Subcutaneous abdominal adipose tissue (tissue), 5 donors: ENCODE measurements at regions not wholly inside any gene's neighbourhood (a gene's known extent, or its start where the extent isn't known, plus 50 kb on each side); places are given as distances from the start of the nearest gene placed in this dataset.
"Not testable (repeated sequence)": the region's sequence is repeated elsewhere in the genome, so short reads cannot be mapped to it uniquely, and the experiment has no call there.

Source experiments
- H3K27ac ChIP-seq: one replicate; pipeline ENCODE4 v1.7.0; 2013; ENCODE audit warnings: low read depth, mild to moderate bottlenecking, inconsistent platforms, low read length, moderate library complexity
- H3K27me3 ChIP-seq, 5 donors: one replicate each; pipeline ENCODE4 v1.7.0; 2013; ENCODE audit warnings: low read length in 5 of 5, inconsistent platforms in 1 of 5; ENCODE audit not compliant: control insufficient read depth in 5 of 5, insufficient read depth in 4 of 5
- H3K36me3 ChIP-seq, 5 donors: one replicate each; pipeline ENCODE4 v1.7.0; 2013; ENCODE audit warnings: low read length in 5 of 5; ENCODE audit not compliant: control insufficient read depth in 5 of 5, insufficient read depth in 5 of 5
- H3K4me1 ChIP-seq, 5 donors: one replicate each; pipeline ENCODE4 v1.7.0; 2013; ENCODE audit warnings: low read length in 5 of 5, mild to moderate bottlenecking in 3 of 5, moderate library complexity in 1 of 5; ENCODE audit not compliant: control insufficient read depth in 5 of 5, insufficient read depth in 5 of 5
- H3K4me3 ChIP-seq, 5 donors: one replicate each; pipeline ENCODE4 v1.7.0; 2013; ENCODE audit warnings: low read length in 5 of 5, low read depth in 1 of 5
- H3K9ac ChIP-seq, 5 donors: one replicate each; pipeline ENCODE4 v1.7.0; 2013; ENCODE audit warnings: low read length in 5 of 5, mild to moderate bottlenecking in 4 of 5, moderate library complexity in 3 of 5
- H3K9me3 ChIP-seq, 5 donors: one replicate each; pipeline ENCODE4 v1.7.0; 2013; ENCODE audit warnings: low read length in 5 of 5; ENCODE audit not compliant: control insufficient read depth in 5 of 5
- donor health status: healthy.
- donor health status: healthy.
- donor health status: healthy.
- donor health status: healthy.
- donor health status: healthy.

- not testable (repeated sequence) for H3K27ac ChIP-seq, H3K9ac ChIP-seq, H3K9me3 ChIP-seq, H3K4me3 ChIP-seq, H3K4me1 ChIP-seq, H3K36me3 ChIP-seq, H3K27me3 ChIP-seq
Observed at GRCh38 chr17:22044706-22045246, 352.5 kb downstream of the KCNJ18 start.

- not testable (repeated sequence) for H3K36me3 ChIP-seq, H3K4me1 ChIP-seq, H3K4me3 ChIP-seq, H3K27ac ChIP-seq, H3K9me3 ChIP-seq, H3K27me3 ChIP-seq, H3K9ac ChIP-seq
Observed at GRCh38 chr17:22047521-22047920, 355.2 kb downstream of the KCNJ18 start.

GRCh38 chr17:22048226-22048625 is 355.9 kb downstream of the KCNJ18 start:
- H3K9ac ChIP-seq, H3K27me3 ChIP-seq, H3K4me3 ChIP-seq, H3K4me1 ChIP-seq, H3K27ac ChIP-seq, H3K36me3 ChIP-seq, H3K9me3 ChIP-seq: not testable (repeated sequence)

GRCh38 chr17:22050766-22051165 is 358.4 kb downstream of the KCNJ18 start:
- H3K27me3 ChIP-seq, H3K9me3 ChIP-seq, H3K9ac ChIP-seq, H3K4me1 ChIP-seq, H3K4me3 ChIP-seq, H3K27ac ChIP-seq, H3K36me3 ChIP-seq: not testable (repeated sequence)

- H3K4me1 ChIP-seq, H3K9me3 ChIP-seq, H3K27ac ChIP-seq, H3K9ac ChIP-seq, H3K36me3 ChIP-seq, H3K4me3 ChIP-seq, H3K27me3 ChIP-seq: not testable (repeated sequence)
Observed at GRCh38 chr17:22052715-22053114, 360.4 kb downstream of the KCNJ18 start.

GRCh38 chr17:22056566-22056965 is 364.2 kb downstream of the KCNJ18 start:
- H3K36me3 ChIP-seq: not testable (repeated sequence)

GRCh38 chr17:22075918-22076317 is 383.6 kb downstream of the KCNJ18 start:
- H3K9ac ChIP-seq, H3K9me3 ChIP-seq, H3K36me3 ChIP-seq, H3K4me3 ChIP-seq, H3K27ac ChIP-seq, H3K27me3 ChIP-seq, H3K4me1 ChIP-seq: not testable (repeated sequence)

More at GRCh38 chr17:22056566-22056965, 364.2 kb downstream of the KCNJ18 start:
- H3K9me3 ChIP-seq, H3K27ac ChIP-seq, H3K4me1 ChIP-seq, H3K9ac ChIP-seq, H3K27me3 ChIP-seq, H3K4me3 ChIP-seq: not testable (repeated sequence)

- H3K4me3 ChIP-seq, H3K36me3 ChIP-seq, H3K27ac ChIP-seq, H3K9ac ChIP-seq, H3K27me3 ChIP-seq, H3K9me3 ChIP-seq, H3K4me1 ChIP-seq: not testable (repeated sequence)
Observed at GRCh38 chr17:22088589-22088988, 396.3 kb downstream of the KCNJ18 start.

GRCh38 chr17:22090263-22090935 is 398.1 kb downstream of the KCNJ18 start:
- Histone ChIP-seq H3K27ac (no peak overlapping the region), H3K9me3 (peaks cover 0 to 4% (median 0%) of the 10 kb centered on the region in 5 donors), H3K36me3 (no peaks in the 10 kb centered on the region), H3K9ac (no peak overlapping the region), H3K27me3 (no peaks in the 10 kb centered on the region), H3K4me3 (no peak overlapping the region), H3K4me1 (no peaks in the 10 kb centered on the region)

- H3K4me3 ChIP-seq, H3K36me3 ChIP-seq, H3K4me1 ChIP-seq, H3K27ac ChIP-seq, H3K9me3 ChIP-seq, H3K27me3 ChIP-seq, H3K9ac ChIP-seq: not testable (repeated sequence)
Observed at GRCh38 chr17:22091041-22091679, 398.8 kb downstream of the KCNJ18 start.
